WTC11 (cell line): ENCODE measurements at regions not wholly inside any gene's neighbourhood (a gene's known extent, or its start where the extent isn't known, plus 50 kb on each side); places are given as distances from the start of the nearest gene placed in this dataset.

Experiments
- ATAC-seq: fragments of 200-7000 bp; cut with Tn5 transposase; 2 replicates; pipeline ENCODE4 v1.10.0; 2021; ENCODE audit warnings: mild to moderate bottlenecking, moderate library complexity
- CTCF ChIA-PET: fragments of 300-600 bp; sonication (Branson Sonifier 250); formaldehyde crosslinking; loops from one replicate; lab custom pipeline; 2021; ENCODE audit warnings: antibody characterized with exemption; lab: Charles Lee
- POLR2A ChIA-PET: fragments of 350-600 bp; sonication (Branson Sonifier 250); formaldehyde crosslinking; loops from one replicate; lab custom pipeline; 2021; ENCODE audit warnings: antibody characterized with exemption; lab: Charles Lee
- DNase-seq: peaks from one replicate; pipeline ENCODE4 v3.0.0; 2021; ENCODE audit warnings: low spot score
- H3K27ac Mint-ChIP-seq: 2 replicates; pipeline ENCODE4 v1.8.0; 2021; ENCODE audit warnings: mixed read lengths
- H3K27me3 Mint-ChIP-seq: 2 replicates; pipeline ENCODE4 v1.8.0; 2021; ENCODE audit warnings: low read depth, mild to moderate bottlenecking, moderate library complexity, mixed read lengths
- H3K36me3 Mint-ChIP-seq: 2 replicates; pipeline ENCODE4 v1.8.0; 2021; ENCODE audit warnings: mixed read lengths
- H3K4me1 Mint-ChIP-seq: 2 replicates; pipeline ENCODE4 v1.8.0; 2022; ENCODE audit warnings: mixed read lengths
- H3K4me3 Mint-ChIP-seq: 2 replicates; pipeline ENCODE4 v1.8.0; 2021; ENCODE audit warnings: mild to moderate bottlenecking, moderate library complexity, mixed read lengths
- H3K9me3 Mint-ChIP-seq: 2 replicates; pipeline ENCODE4 v1.8.0; 2021; ENCODE audit warnings: mixed read lengths
- CBFB ChIP-seq: sonication (generic); formaldehyde crosslinking; IDR thresholded peaks from 2 replicates; pipeline ENCODE4 v1.8.1; 2022; ENCODE audit warnings: mild to moderate bottlenecking, low read depth, missing genetic modification reagents
- CREM ChIP-seq: sonication (generic); formaldehyde crosslinking; IDR thresholded peaks from 2 replicates; pipeline ENCODE4 v1.8.1; 2022; ENCODE audit warnings: mild to moderate bottlenecking, missing genetic modification reagents, moderate library complexity
- ESRRA ChIP-seq: sonication (generic); formaldehyde crosslinking; IDR thresholded peaks from 2 replicates; pipeline ENCODE4 v1.8.1; 2022; ENCODE audit warnings: mild to moderate bottlenecking, missing genetic modification reagents, borderline replicate concordance
- FOXK1 ChIP-seq: sonication (generic); formaldehyde crosslinking; IDR thresholded peaks from 2 replicates; pipeline ENCODE4 v1.8.0; 2022; ENCODE audit warnings: mild to moderate bottlenecking, moderate library complexity, missing genetic modification reagents
- NFATC4 ChIP-seq: fragments of 250-450 bp; sonication (Bioruptor Pico); IDR thresholded peaks from 2 replicates; pipeline ENCODE4 v1.9.0; 2021; ENCODE audit warnings: mild to moderate bottlenecking
- NFE2L1 ChIP-seq: sonication (generic); formaldehyde crosslinking; IDR thresholded peaks from 2 replicates; pipeline ENCODE4 v1.8.1; 2023; ENCODE audit warnings: missing genetic modification reagents
- SMAD3 ChIP-seq: sonication (generic); formaldehyde crosslinking; IDR thresholded peaks from 2 replicates; pipeline ENCODE4 v1.8.0; 2022; ENCODE audit warnings: missing genetic modification reagents, mild to moderate bottlenecking, borderline replicate concordance
- ZNF121 ChIP-seq: sonication (generic); formaldehyde crosslinking; IDR thresholded peaks from 2 replicates; pipeline ENCODE4 v1.8.0; 2023; ENCODE audit warnings: missing genetic modification reagents
- ZNF138 ChIP-seq: sonication (generic); formaldehyde crosslinking; conservative IDR thresholded peaks from 2 replicates; pipeline ENCODE4 v1.8.1; 2022; ENCODE audit warnings: mild to moderate bottlenecking, moderate library complexity, missing genetic modification reagents
- ZNF317 ChIP-seq: sonication (generic); formaldehyde crosslinking; IDR thresholded peaks from 2 replicates; pipeline ENCODE4 v1.8.1; 2023; ENCODE audit warnings: low read depth, mild to moderate bottlenecking, moderate library complexity, missing genetic modification reagents, borderline replicate concordance
- ZNF416 ChIP-seq: fragments of 250-450 bp; sonication (Bioruptor Pico); IDR thresholded peaks from 2 replicates; pipeline ENCODE4 v1.9.0; 2021; ENCODE audit warnings: mild to moderate bottlenecking, inconsistent platforms
- TF ChIP-seq, protein P1 (sequence below): sonication (generic); formaldehyde crosslinking; IDR thresholded peaks from 2 replicates; pipeline ENCODE4 v1.8.1; 2022; ENCODE audit warnings: missing genetic modification reagents, borderline replicate concordance
- TF ChIP-seq, protein P2 (sequence below): sonication (generic); formaldehyde crosslinking; IDR thresholded peaks from 2 replicates; pipeline ENCODE4 v1.8.0; 2023; ENCODE audit warnings: mild to moderate bottlenecking, missing genetic modification reagents
- TF ChIP-seq, protein P3 (sequence below): fragments of 250-450 bp; sonication (Bioruptor Pico); IDR thresholded peaks from 2 replicates; pipeline ENCODE4 v1.9.0; 2021; ENCODE audit warnings: moderate library complexity, mild to moderate bottlenecking, inconsistent platforms, borderline replicate concordance
- TF ChIP-seq, protein P4 (sequence below): sonication (generic); formaldehyde crosslinking; IDR thresholded peaks from 2 replicates; pipeline ENCODE4 v1.8.1; 2022; ENCODE audit warnings: mild to moderate bottlenecking, moderate library complexity, missing genetic modification reagents
- TF ChIP-seq, protein P5 (sequence below): sonication (generic); formaldehyde crosslinking; IDR thresholded peaks from 2 replicates; pipeline ENCODE4 v1.8.1; 2023; ENCODE audit warnings: mild to moderate bottlenecking, missing genetic modification reagents, borderline replicate concordance
- TF ChIP-seq, protein P6 (sequence below): fragments of 200-600 bp; IDR thresholded peaks from 2 replicates; pipeline ENCODE4 v1.8.0; 2022; ENCODE audit warnings: antibody characterized with exemption

DNA sequence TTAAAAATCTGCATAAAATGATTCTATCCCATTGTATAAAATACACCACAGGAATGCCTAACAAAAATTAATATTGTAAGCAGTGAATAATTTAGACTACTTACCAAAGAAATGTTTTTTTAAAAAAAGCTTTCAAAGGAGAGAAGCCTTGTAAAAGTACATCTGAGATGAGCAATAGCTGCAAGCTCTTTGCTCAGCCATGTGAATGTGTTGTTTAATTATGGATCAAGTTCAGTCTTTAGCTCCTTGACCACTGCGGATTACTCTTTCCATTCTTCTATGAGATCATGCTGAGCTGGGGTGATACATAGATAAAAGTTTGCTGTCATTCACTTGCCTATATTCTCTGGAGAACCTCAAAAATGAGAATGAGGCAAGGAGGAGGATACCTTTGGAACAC lies 782.4 kb upstream of the ZNF608 start (continued):
- TF ChIP-seq, protein P1, sequence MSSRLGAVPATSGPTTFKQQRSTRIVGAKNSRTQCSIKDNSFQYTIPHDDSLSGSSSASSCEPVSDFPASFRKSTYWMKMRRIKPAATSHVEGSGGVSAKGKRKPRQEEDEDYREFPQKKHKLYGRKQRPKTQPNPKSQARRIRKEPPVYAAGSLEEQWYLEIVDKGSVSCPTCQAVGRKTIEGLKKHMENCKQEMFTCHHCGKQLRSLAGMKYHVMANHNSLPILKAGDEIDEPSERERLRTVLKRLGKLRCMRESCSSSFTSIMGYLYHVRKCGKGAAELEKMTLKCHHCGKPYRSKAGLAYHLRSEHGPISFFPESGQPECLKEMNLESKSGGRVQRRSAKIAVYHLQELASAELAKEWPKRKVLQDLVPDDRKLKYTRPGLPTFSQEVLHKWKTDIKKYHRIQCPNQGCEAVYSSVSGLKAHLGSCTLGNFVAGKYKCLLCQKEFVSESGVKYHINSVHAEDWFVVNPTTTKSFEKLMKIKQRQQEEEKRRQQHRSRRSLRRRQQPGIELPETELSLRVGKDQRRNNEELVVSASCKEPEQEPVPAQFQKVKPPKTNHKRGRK (CRISPR knock-in tag) = no peak
- TF ChIP-seq NFE2L1 (CRISPR knock-in tag) (no peak), ESRRA (CRISPR knock-in tag) (no peak)
- TF ChIP-seq, protein P2, sequence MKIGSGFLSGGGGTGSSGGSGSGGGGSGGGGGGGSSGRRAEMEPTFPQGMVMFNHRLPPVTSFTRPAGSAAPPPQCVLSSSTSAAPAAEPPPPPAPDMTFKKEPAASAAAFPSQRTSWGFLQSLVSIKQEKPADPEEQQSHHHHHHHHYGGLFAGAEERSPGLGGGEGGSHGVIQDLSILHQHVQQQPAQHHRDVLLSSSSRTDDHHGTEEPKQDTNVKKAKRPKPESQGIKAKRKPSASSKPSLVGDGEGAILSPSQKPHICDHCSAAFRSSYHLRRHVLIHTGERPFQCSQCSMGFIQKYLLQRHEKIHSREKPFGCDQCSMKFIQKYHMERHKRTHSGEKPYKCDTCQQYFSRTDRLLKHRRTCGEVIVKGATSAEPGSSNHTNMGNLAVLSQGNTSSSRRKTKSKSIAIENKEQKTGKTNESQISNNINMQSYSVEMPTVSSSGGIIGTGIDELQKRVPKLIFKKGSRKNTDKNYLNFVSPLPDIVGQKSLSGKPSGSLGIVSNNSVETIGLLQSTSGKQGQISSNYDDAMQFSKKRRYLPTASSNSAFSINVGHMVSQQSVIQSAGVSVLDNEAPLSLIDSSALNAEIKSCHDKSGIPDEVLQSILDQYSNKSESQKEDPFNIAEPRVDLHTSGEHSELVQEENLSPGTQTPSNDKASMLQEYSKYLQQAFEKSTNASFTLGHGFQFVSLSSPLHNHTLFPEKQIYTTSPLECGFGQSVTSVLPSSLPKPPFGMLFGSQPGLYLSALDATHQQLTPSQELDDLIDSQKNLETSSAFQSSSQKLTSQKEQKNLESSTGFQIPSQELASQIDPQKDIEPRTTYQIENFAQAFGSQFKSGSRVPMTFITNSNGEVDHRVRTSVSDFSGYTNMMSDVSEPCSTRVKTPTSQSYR = no peak

DNA sequence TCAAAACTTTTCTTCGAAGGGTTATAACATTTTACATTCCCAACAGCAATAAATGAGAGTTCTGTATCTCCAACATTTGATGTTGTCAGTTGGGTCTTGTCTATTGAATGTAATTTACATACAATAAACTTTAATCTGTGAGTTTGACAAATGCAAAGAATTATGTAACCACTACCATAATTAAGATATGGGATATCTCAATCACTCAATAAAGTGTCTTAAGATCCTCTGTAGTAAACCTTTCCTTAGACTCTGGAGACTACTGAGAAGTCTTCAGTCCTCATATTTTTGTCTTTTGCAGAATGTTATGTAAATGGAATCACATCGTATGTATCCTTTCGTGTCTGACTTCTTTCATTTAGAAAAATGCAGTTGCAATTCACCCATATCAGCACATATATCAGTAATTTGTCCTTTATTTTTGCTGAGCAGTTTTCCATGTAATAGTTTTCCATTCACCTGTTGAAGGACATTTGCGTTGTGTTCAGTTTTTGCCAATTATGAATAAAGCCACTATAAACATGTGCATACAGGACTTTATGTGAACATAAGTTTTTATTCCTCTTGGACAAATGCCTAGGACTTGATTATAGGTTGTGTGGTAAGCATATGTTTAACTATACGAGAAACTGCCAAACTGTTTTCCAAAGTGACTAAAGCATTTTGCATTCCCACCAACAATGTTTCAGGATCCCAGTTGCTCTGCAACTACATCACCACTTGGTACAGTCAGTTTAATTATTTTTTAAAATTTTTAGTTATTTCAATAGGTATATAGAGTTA lies 784.6 kb upstream of the ZNF608 start:
- DNase-seq = no peak
- Mint-ChIP-seq H3K4me3 (no peak overlapping the region), H3K27ac (no peak overlapping the region), H3K36me3 (peaks cover 21% of the 10 kb centered on the region), H3K27me3 (no peaks in the 10 kb centered on the region), H3K4me1 (peaks cover 20% of the 10 kb centered on the region), H3K9me3 (peaks cover 20% of the 10 kb centered on the region)
- no peak for ATAC-seq
- TF ChIP-seq, protein P3, sequence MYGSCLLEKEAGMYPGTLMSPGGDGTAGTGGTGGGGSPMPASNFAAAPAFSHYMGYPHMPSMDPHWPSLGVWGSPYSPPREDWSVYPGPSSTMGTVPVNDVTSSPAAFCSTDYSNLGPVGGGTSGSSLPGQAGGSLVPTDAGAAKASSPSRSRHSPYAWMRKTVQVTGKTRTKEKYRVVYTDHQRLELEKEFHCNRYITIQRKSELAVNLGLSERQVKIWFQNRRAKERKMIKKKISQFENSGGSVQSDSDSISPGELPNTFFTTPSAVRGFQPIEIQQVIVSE (CRISPR knock-in tag) = no peak
- TF ChIP-seq NFE2L1 (CRISPR knock-in tag) (no peak), ZNF138 (CRISPR knock-in tag) (no peak), ZNF121 (CRISPR knock-in tag) (no peak), ESRRA (CRISPR knock-in tag) (no peak), SMAD3 (CRISPR knock-in tag) (no peak), ZNF416 (CRISPR knock-in tag) (no peak), NFATC4 (CRISPR knock-in tag) (no peak), ZNF317 (CRISPR knock-in tag) (no peak), CBFB (CRISPR knock-in tag) (no peak), FOXK1 (CRISPR knock-in tag) (no peak), CREM (CRISPR knock-in tag) (no peak)
- TF ChIP-seq, protein P2 = no peak
- TF ChIP-seq, protein P4, sequence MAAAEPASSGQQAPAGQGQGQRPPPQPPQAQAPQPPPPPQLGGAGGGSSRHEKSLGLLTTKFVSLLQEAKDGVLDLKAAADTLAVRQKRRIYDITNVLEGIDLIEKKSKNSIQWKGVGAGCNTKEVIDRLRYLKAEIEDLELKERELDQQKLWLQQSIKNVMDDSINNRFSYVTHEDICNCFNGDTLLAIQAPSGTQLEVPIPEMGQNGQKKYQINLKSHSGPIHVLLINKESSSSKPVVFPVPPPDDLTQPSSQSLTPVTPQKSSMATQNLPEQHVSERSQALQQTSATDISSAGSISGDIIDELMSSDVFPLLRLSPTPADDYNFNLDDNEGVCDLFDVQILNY = no peak
- TF ChIP-seq, protein P5, sequence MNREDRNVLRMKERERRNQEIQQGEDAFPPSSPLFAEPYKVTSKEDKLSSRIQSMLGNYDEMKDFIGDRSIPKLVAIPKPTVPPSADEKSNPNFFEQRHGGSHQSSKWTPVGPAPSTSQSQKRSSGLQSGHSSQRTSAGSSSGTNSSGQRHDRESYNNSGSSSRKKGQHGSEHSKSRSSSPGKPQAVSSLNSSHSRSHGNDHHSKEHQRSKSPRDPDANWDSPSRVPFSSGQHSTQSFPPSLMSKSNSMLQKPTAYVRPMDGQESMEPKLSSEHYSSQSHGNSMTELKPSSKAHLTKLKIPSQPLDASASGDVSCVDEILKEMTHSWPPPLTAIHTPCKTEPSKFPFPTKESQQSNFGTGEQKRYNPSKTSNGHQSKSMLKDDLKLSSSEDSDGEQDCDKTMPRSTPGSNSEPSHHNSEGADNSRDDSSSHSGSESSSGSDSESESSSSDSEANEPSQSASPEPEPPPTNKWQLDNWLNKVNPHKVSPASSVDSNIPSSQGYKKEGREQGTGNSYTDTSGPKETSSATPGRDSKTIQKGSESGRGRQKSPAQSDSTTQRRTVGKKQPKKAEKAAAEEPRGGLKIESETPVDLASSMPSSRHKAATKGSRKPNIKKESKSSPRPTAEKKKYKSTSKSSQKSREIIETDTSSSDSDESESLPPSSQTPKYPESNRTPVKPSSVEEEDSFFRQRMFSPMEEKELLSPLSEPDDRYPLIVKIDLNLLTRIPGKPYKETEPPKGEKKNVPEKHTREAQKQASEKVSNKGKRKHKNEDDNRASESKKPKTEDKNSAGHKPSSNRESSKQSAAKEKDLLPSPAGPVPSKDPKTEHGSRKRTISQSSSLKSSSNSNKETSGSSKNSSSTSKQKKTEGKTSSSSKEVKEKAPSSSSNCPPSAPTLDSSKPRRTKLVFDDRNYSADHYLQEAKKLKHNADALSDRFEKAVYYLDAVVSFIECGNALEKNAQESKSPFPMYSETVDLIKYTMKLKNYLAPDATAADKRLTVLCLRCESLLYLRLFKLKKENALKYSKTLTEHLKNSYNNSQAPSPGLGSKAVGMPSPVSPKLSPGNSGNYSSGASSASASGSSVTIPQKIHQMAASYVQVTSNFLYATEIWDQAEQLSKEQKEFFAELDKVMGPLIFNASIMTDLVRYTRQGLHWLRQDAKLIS (CRISPR knock-in tag) = no peak
- TF ChIP-seq, protein P6, sequence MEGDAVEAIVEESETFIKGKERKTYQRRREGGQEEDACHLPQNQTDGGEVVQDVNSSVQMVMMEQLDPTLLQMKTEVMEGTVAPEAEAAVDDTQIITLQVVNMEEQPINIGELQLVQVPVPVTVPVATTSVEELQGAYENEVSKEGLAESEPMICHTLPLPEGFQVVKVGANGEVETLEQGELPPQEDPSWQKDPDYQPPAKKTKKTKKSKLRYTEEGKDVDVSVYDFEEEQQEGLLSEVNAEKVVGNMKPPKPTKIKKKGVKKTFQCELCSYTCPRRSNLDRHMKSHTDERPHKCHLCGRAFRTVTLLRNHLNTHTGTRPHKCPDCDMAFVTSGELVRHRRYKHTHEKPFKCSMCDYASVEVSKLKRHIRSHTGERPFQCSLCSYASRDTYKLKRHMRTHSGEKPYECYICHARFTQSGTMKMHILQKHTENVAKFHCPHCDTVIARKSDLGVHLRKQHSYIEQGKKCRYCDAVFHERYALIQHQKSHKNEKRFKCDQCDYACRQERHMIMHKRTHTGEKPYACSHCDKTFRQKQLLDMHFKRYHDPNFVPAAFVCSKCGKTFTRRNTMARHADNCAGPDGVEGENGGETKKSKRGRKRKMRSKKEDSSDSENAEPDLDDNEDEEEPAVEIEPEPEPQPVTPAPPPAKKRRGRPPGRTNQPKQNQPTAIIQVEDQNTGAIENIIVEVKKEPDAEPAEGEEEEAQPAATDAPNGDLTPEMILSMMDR = no peak
- ChIA-PET POLR2A (no interaction called here), CTCF (no interaction called here)
